IPS DF 4.7 (cell line): ENCODE measurements at regions not wholly inside any gene's neighbourhood (a gene's known extent, or its start where the extent isn't known, plus 50 kb on each side); places are given as distances from the start of the nearest gene placed in this dataset.
"Not testable (repeated sequence)": the region's sequence is repeated elsewhere in the genome, so short reads cannot be mapped to it uniquely, and the experiment has no call there.

Source experiments
- DNase-seq: peaks from one replicate; pipeline ENCODE4 v3.0.0-alpha.2; 2013; ENCODE audit warnings: low spot score; ENCODE audit errors: extremely low read depth

GRCh38 chr7:39758234-39758970, 135.0 kb downstream of the RALA start:
- no peak for DNase-seq

GRCh38 chr7:39761449-39761848, 138.1 kb downstream of the RALA start:
- no peak for DNase-seq

- DNase-seq = not testable (repeated sequence)
Measured at GRCh38 chr7:39762466-39762865, 139.1 kb downstream of the RALA start.

- not testable (repeated sequence) for DNase-seq
Measured at GRCh38 chr7:39762881-39763280, 139.5 kb downstream of the RALA start.

GRCh38 chr7:39765833-39766232, 142.5 kb downstream of the RALA start:
- DNase-seq = not testable (repeated sequence)

- not testable (repeated sequence) for DNase-seq
Measured at GRCh38 chr7:39768439-39768838, 145.1 kb downstream of the RALA start.

GRCh38 chr7:39774341-39774851, 151.0 kb downstream of the RALA start:
- DNase-seq = not testable (repeated sequence)

GRCh38 chr7:39781557-39781956, 158.2 kb downstream of the RALA start:
- not testable (repeated sequence) for DNase-seq

- DNase-seq = not testable (repeated sequence)
Measured at GRCh38 chr7:39786440-39786839, 163.1 kb downstream of the RALA start.

- not testable (repeated sequence) for DNase-seq
Measured at GRCh38 chr7:39791035-39791434, 159.0 kb upstream of the CDK13 start.

- DNase-seq = not testable (repeated sequence)
Measured at GRCh38 chr7:39791911-39792310, 158.1 kb upstream of the CDK13 start.

GRCh38 chr7:39793026-39793425, 157.0 kb upstream of the CDK13 start:
- DNase-seq = not testable (repeated sequence)

- not testable (repeated sequence) for DNase-seq
Measured at GRCh38 chr7:39793851-39794250, 156.2 kb upstream of the CDK13 start.

GRCh38 chr7:39796947-39797346, 153.1 kb upstream of the CDK13 start:
- not testable (repeated sequence) for DNase-seq

- not testable (repeated sequence) for DNase-seq
Measured at GRCh38 chr7:39798077-39798476, 152.0 kb upstream of the CDK13 start.

- DNase-seq = no peak
Measured at GRCh38 chr7:39808796-39809481, 141.1 kb upstream of the CDK13 start.

- DNase-seq = no peak
Measured at GRCh38 chr7:39810204-39810642, 139.8 kb upstream of the CDK13 start.

GRCh38 chr7:39810710-39811109, 139.3 kb upstream of the CDK13 start:
- no peak for DNase-seq

GRCh38 chr7:39811161-39811614, 138.9 kb upstream of the CDK13 start:
- no peak for DNase-seq

GRCh38 chr7:39816462-39817060, 133.5 kb upstream of the CDK13 start:
- no peak for DNase-seq

- DNase-seq = no peak
Measured at GRCh38 chr7:39819514-39819913, 130.5 kb upstream of the CDK13 start.
